HFF-Myc (cell line): ENCODE measurements at regions not wholly inside any gene's neighbourhood (a gene's known extent, or its start where the extent isn't known, plus 50 kb on each side); places are given as distances from the start of the nearest gene placed in this dataset.

ENCODE experiments used
- DNase-seq: peaks from one replicate; pipeline ENCODE4 v3.0.0-alpha.2; 2011; ENCODE audit warnings: low read depth; ENCODE audit errors: extremely low read depth
- H3K4me3 ChIP-seq: replicated peaks from 2 replicates; pipeline ENCODE4 v1.5.1; 2011; ENCODE audit warnings: low read depth, mild to moderate bottlenecking, control low read depth, low read length
- TF ChIP-seq, protein P1 (sequence below): IDR thresholded peaks from 2 replicates; pipeline ENCODE4 v1.5.1; 2012; ENCODE audit warnings: mild to moderate bottlenecking, low read depth, low read length, control low read depth; ENCODE audit errors: missing control alignments

DNA sequence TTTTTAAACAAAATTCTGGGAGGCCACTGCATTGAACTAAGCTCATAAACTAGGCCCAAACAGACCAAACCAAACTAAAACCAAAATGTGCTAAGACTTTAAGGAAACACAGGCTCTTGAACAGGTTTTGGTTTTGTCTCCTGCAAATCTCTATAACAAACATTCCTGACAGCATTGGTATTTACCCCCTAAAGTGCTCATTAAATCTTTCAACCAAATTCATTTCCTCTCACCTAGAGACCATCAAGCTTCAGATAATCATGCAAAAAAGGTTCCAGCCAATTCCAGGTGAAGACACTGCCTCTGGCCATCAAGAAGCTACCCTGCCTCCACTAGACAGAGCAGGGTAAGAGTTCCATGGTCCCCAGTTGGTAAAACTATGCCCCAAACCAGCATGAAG lies 951.2 kb upstream of the MIR17HG start:
- DNase-seq, result no peak
- no peak overlapping the region for H3K4me3 ChIP-seq
- TF ChIP-seq, protein P1, sequence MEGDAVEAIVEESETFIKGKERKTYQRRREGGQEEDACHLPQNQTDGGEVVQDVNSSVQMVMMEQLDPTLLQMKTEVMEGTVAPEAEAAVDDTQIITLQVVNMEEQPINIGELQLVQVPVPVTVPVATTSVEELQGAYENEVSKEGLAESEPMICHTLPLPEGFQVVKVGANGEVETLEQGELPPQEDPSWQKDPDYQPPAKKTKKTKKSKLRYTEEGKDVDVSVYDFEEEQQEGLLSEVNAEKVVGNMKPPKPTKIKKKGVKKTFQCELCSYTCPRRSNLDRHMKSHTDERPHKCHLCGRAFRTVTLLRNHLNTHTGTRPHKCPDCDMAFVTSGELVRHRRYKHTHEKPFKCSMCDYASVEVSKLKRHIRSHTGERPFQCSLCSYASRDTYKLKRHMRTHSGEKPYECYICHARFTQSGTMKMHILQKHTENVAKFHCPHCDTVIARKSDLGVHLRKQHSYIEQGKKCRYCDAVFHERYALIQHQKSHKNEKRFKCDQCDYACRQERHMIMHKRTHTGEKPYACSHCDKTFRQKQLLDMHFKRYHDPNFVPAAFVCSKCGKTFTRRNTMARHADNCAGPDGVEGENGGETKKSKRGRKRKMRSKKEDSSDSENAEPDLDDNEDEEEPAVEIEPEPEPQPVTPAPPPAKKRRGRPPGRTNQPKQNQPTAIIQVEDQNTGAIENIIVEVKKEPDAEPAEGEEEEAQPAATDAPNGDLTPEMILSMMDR, result no peak

DNA sequence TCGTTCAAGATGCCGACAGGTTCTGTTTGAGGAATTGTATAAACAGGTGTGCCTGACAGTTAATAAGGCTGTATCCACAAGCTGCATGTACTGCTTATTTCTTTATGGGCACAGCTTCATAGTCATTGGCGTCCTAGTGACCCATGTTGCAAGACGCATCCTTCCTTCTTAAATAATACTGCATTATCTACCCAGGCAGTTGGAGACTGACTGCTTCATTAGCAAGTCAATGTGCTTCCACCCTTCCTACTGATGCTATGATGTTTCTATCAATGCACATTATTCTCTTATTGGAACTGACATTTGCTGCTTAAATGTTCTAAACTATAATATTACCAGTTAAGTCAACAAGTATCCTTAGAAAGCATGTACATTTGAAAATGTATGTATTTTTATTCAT lies 950.0 kb upstream of the MIR17HG start:
- TF ChIP-seq, protein P1, result no peak
- no peak for DNase-seq
- H3K4me3 ChIP-seq, result no peak overlapping the region

DNA sequence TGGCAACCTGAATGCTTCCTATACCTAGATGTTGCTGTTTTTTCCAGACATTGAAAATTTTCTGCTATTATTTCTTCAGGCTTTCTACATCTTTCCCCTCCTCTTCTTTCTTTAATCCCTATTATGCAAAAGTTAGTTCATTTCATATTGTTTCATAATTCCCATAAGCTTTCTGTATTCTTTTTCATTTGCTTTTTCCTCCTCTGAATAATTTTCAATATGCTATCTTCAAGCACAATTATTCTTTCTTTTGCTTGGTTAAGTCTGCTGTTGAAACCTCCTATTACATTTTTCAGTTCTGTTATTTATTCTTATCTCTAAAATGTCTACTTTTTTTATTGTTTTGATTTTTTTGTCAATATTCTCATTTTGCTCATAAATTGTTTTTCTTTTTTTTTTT lies 947.1 kb upstream of the MIR17HG start:
- DNase-seq, result no peak
- TF ChIP-seq, protein P1, result no peak
- no peak overlapping the region for H3K4me3 ChIP-seq

DNA sequence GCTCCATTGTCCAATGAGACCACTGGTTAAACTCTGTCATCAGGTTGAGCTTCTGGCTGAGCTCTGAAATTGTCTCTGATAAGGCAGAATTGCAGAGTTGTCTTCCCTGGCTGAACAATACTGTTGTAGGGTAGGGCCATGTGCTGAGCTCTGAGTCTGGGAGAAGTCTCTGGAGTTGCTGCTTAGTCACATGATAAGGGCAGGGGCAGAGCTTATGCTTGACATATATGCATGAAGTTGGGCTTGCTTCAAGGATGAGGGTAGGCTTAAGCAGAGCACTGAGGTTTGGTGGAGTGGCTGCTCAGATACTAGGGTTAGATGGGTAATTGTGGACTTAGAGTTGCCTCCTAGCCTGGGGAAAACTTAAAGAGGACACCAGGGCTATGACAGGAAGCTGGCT lies 946.3 kb upstream of the MIR17HG start:
- no peak for DNase-seq
- TF ChIP-seq, protein P1, result no peak
- H3K4me3 ChIP-seq, result no peak overlapping the region

DNA sequence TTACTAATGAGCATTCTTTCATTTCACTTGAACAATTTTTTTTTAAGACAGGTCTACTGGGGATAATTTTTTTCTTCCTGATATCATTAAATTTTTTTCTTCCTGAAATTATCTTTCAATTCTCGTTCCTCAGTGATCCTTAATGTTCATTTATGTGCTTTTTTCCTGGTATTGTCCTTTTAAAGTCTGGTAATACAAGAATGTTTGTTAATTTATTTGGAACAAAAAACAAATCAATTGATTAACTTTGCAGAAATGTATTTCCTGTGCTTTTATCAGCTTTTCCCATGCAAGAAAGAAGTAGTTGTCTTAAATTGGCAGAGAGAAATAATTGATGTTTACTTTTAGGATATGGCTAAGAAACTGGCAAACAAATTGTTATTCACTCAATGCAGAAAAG lies 945.4 kb upstream of the MIR17HG start:
- no peak overlapping the region for H3K4me3 ChIP-seq
- DNase-seq, result no peak
- TF ChIP-seq, protein P1, result no peak

DNA sequence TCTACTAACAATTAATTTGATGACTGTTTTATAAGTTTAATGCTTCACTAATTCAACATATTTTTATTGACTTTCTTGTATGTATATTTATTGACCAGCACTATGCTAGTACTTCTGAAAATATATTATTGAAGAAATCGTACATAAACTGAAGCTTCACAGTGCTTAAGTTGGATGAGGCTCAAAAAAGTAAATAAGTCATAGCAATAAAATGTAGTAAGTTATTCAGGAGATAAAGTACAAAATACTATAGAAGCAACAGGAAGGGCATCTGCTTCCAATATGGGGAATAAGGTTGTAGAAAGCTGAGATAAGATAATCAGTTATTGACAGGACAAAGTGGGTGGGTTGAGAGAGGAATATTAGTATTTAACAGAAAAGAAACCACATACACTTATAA lies 944.9 kb upstream of the MIR17HG start:
- DNase-seq, result no peak
- no peak overlapping the region for H3K4me3 ChIP-seq
- TF ChIP-seq, protein P1, result no peak

DNA sequence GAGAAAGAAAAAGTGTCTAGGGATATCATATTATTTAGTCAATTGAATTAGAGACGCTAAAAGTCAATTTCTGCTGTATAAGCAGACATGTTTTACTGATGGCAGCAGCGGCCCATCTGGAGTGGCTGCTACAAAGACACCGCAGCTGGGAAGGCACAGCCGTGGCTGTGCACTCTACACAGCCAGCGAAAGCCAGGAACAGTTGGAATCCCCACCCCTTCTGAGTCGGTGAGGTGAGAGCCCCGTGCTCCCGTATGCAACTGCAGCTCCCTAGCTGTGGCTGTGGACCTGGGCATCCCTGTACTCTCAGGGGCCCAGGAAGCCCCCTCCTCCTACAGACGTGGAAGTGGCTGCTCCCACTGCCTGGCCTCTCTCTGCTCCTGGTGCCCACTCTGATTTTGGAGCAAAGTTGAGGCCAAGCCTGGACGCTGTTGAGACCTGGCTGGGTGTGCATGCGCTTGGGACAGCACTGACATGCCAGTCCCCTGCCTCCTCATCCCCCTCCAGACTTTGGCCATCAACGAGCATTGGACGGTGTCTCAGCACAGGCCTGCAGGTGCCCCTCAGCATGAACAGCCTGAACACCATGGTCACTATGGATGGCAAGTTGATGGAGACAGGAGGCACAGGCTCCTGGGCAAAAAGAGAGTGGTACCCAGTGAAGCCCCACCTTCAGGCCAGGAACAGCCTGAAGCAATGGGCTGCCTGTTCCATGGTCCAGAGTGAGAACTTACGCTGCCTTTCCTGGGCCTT lies 944.0 kb upstream of the MIR17HG start:
- no peak for DNase-seq
- TF ChIP-seq, protein P1, result no peak

More for the DNA sequence above, 944.0 kb upstream of the MIR17HG start:
- no peak overlapping the region for H3K4me3 ChIP-seq
